Bronchial epithelial cell (primary cell): ENCODE measurements at regions not wholly inside any gene's neighbourhood (a gene's known extent, or its start where the extent isn't known, plus 50 kb on each side); places are given as distances from the start of the nearest gene placed in this dataset.

Source experiments
- DNase-seq: peaks from one replicate; pipeline ENCODE4 v3.0.0-alpha.2; 2010; ENCODE audit warnings: low read depth
- FAIRE-seq: peaks from 2 replicates; lab custom pipeline; 2011; peaks lifted over from hg19 to GRCh38; lab: Jason Lieb, UNC
- H3K27me3 ChIP-seq: 2 replicates; pipeline ENCODE4 v1.5.1; 2011; ENCODE audit warnings: low read length; ENCODE audit not compliant: control insufficient read depth, insufficient read depth
- H3K36me3 ChIP-seq: 2 replicates; pipeline ENCODE4 v1.5.1; 2011; ENCODE audit warnings: low read length; ENCODE audit not compliant: control insufficient read depth, insufficient read depth
- H3K4me3 ChIP-seq: 2 replicates; pipeline ENCODE4 v1.5.1; 2011; ENCODE audit warnings: mild to moderate bottlenecking, low read depth, low read length, control low read depth
- TF ChIP-seq, protein P1 (sequence below): IDR thresholded peaks from 2 replicates; pipeline ENCODE4 v1.5.1; 2011; ENCODE audit warnings: mild to moderate bottlenecking, moderate library complexity, low read length, control low read depth, inconsistent platforms; ENCODE audit not compliant: insufficient read depth, severe bottlenecking

DNA sequence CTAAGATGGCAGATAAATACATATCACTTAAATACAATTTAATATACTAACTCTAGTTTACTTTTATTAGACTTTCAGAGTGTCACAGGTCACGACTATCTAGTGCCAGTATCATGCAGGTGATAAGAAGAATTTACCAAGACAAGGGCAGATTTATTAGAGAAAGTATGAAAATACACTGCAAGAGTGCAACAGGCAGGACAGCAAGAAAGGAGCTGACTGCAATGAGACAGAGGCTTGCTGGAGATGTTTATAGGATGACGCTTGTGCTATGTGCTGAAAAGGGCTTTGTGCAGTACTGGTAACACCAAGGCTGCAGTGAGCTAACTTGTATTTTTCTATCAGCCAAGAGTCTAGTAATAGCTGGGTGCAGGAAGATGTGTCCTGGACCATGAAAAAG lies 96.7 kb upstream of the QRFPR start:
- no peaks in the 10 kb centered on the region for H3K36me3 ChIP-seq
- no peak for DNase-seq
- no peak overlapping the region for H3K4me3 ChIP-seq
- FAIRE-seq = no peak
- TF ChIP-seq, protein P1, sequence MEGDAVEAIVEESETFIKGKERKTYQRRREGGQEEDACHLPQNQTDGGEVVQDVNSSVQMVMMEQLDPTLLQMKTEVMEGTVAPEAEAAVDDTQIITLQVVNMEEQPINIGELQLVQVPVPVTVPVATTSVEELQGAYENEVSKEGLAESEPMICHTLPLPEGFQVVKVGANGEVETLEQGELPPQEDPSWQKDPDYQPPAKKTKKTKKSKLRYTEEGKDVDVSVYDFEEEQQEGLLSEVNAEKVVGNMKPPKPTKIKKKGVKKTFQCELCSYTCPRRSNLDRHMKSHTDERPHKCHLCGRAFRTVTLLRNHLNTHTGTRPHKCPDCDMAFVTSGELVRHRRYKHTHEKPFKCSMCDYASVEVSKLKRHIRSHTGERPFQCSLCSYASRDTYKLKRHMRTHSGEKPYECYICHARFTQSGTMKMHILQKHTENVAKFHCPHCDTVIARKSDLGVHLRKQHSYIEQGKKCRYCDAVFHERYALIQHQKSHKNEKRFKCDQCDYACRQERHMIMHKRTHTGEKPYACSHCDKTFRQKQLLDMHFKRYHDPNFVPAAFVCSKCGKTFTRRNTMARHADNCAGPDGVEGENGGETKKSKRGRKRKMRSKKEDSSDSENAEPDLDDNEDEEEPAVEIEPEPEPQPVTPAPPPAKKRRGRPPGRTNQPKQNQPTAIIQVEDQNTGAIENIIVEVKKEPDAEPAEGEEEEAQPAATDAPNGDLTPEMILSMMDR = no peak
- H3K27me3 ChIP-seq = no peaks in the 10 kb centered on the region

DNA sequence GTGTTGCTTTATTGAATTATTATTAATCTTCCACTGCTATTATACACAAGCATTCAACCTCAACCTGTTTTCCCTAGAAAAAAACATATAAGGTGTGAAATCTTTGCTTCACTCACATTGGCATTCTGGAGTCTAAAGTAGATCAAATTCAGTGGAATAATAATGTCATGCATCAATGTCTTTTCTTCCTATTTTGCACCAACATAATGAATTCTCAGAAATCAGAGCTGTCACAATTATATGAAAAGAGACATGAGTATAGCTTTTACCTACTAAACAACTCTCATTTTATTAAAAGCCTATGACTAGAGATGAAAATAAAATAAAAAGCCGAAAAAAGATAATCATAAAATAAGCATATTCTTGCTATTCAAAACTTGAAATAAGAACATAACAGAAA lies 96.3 kb upstream of the QRFPR start:
- no peak for FAIRE-seq
- DNase-seq = no peak
- TF ChIP-seq, protein P1 = no peak
- Histone ChIP-seq H3K4me3 (no peak overlapping the region), H3K36me3 (no peaks in the 10 kb centered on the region), H3K27me3 (no peaks in the 10 kb centered on the region)

DNA sequence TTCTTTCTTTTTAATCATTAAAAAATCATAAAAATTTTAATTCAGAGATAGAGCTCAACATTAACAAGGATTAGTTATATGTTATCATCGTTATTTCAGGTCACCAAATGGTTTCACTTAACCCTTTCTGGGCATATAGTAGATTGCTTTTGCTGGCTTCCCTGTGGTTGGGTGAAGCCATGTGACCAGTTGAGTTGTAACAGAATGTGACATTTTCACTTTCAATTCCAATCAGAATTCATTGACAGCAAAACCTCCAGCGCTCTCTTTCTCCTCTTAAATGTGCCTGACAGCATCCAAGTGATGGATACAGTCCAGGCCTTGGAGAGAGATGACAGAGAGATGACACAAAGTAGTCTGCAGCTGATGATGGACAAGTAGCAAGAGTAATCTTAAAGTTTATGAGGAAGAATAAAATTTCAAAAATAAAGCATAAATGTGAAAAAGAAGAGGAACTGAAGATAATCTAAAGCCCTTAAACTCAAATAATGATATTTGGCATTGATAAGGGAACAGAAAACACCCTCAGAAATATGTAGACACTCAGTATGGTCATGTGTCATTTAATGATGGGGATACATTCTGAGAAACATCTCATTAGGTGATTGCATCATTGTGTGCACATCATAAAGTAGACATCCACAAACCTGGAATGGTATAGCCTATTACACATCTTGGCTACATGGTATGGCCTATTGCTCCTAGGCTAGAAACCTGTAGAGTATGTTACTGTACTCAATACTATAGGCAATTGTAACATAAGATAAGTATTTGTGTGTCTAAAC lies 92.3 kb upstream of the QRFPR start:
- Histone ChIP-seq H3K4me3 (no peak overlapping the region), H3K36me3 (no peaks in the 10 kb centered on the region), H3K27me3 (no peaks in the 10 kb centered on the region)
- TF ChIP-seq, protein P1 = no peak
- DNase-seq (no peak), FAIRE-seq (no peak)

DNA sequence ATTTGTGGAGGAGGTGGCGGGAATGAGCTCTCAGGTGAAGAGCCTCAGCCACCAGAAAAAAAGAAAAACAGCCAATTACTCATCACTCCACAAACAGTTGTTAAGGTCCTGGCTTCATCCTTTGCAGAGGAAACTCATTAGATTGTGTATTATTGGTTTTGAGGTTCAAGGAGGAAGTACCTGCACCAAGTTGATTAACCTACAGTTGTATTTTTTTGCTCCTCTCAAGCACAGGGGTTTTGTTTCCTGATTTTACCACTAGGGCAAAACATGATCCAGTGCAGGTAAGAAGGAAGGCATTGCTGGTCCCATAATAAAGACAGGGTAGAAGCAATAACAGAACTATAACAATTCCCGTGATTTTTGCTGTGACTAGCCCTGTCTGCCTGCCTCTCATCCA lies 84.0 kb upstream of the QRFPR start:
- no peak overlapping the region for H3K4me3 ChIP-seq
- DNase-seq (no peak), FAIRE-seq (no peak)
- no peaks in the 10 kb centered on the region for H3K27me3 ChIP-seq
- TF ChIP-seq, protein P1 = no peak
- no peaks in the 10 kb centered on the region for H3K36me3 ChIP-seq

DNA sequence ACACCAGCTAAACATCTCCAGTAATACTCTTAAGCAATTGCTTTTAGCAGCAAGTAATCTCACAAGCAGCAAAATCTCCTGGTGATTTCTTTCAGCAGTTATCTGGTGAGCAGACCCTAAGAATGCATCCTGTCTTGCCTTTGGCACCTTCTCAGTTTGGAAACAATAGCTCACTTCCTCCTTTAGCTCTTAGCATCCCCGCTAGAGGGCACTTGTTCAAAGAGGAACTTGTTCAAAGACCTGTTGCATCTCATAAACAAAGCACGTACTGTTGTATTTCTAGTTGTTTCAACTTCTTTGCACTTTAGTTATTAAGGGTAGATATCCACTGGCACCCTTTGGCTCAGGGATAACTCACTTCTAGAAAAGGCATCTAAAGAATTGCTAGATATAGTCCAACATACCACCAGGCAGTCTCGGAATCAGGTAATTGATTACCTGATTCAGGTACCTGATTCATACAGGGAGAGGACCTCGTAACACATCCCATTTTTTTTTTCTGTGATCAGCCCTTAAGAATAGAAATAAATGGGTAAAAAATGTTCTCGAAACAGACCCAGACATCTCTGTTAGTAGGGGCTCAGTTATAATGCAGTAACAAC lies 81.9 kb upstream of the QRFPR start:
- TF ChIP-seq, protein P1 = peak; percentile 78
- H3K4me3 ChIP-seq = no peak overlapping the region
- H3K36me3 ChIP-seq = no peaks in the 10 kb centered on the region
- DNase-seq (peak; percentile 64), FAIRE-seq (peak; percentile 66)
- no peaks in the 10 kb centered on the region for H3K27me3 ChIP-seq

DNA sequence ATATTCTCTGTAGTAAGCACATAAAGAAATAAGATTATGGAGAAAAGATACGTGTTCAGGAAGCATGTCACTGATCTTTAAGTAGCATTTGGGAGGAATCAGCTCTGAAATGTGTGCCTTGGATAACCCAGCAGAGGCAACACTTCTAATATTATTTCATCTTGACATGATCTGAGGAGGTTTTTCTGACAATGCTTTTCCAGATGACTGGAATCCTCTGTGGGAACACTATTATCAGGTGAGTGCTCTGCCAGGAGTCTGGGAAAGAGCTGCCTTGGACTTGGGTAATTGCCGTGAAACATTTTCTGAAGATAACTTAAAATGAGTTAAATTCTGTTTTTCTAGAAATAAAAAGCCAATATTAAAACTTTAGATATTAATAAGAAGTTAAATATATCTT lies 78.2 kb upstream of the QRFPR start:
- TF ChIP-seq, protein P1 = no peak
- Histone ChIP-seq H3K4me3 (no peak overlapping the region), H3K36me3 (no peaks in the 10 kb centered on the region), H3K27me3 (peaks cover 6% of the 10 kb centered on the region)
- DNase-seq = no peak
- no peak for FAIRE-seq
